Nephron progenitor cell (in vitro differentiated cells): ENCODE measurements at regions not wholly inside any gene's neighbourhood (a gene's known extent, or its start where the extent isn't known, plus 50 kb on each side); places are given as distances from the start of the nearest gene placed in this dataset.

Experiments
- DNase-seq: peaks from one replicate; pipeline ENCODE4 v3.0.0; 2021
- H3K27ac Mint-ChIP-seq: 2 replicates; pipeline ENCODE4 v1.8.0; 2021; ENCODE audit warnings: mild to moderate bottlenecking, moderate library complexity, mixed read lengths
- H3K27me3 Mint-ChIP-seq: 2 replicates; pipeline ENCODE4 v1.8.0; 2021; ENCODE audit warnings: mild to moderate bottlenecking, low read depth, mixed read lengths; ENCODE audit not compliant: poor library complexity
- H3K36me3 Mint-ChIP-seq: 2 replicates; pipeline ENCODE4 v1.8.0; 2021; ENCODE audit warnings: low read depth, mixed read lengths
- H3K4me1 Mint-ChIP-seq: 2 replicates; pipeline ENCODE4 v1.8.0; 2021; ENCODE audit warnings: mixed read lengths
- H3K4me3 Mint-ChIP-seq: 2 replicates; pipeline ENCODE4 v1.8.0; 2021; ENCODE audit warnings: mild to moderate bottlenecking, moderate library complexity, mixed read lengths
- H3K9me3 Mint-ChIP-seq: 2 replicates; pipeline ENCODE4 v1.8.0; 2021; ENCODE audit warnings: mild to moderate bottlenecking, moderate library complexity, mixed read lengths
- CTCF ChIP-seq: fragments of 200-600 bp; sonication (generic); IDR thresholded peaks from 2 replicates; pipeline ENCODE4 v1.5.0; 2021; ENCODE audit warnings: antibody characterized with exemption

- DNase-seq = no peak
- peaks cover 13% of the 10 kb centered on the region for H3K9me3 Mint-ChIP-seq
- H3K4me3 Mint-ChIP-seq = no peak overlapping the region
- no peak overlapping the region for H3K27ac Mint-ChIP-seq
- peaks cover 39% of the 10 kb centered on the region for H3K4me1 Mint-ChIP-seq
- peaks cover 40% of the 10 kb centered on the region for H3K27me3 Mint-ChIP-seq
- no peak for TF ChIP-seq CTCF
- H3K36me3 Mint-ChIP-seq = no peaks in the 10 kb centered on the region
Observed at GRCh38 chr11:120011836-120012235, 126.1 kb downstream of the TRIM29 start.

GRCh38 chr11:120010775-120011174 is 127.1 kb downstream of the TRIM29 start:
- H3K4me3 Mint-ChIP-seq = no peak overlapping the region
- DNase-seq = no peak
- H3K27me3 Mint-ChIP-seq = peaks cover 32% of the 10 kb centered on the region
- H3K27ac Mint-ChIP-seq = no peak overlapping the region
- H3K9me3 Mint-ChIP-seq = peaks cover 14% of the 10 kb centered on the region
- H3K36me3 Mint-ChIP-seq = no peaks in the 10 kb centered on the region
- TF ChIP-seq CTCF = no peak
- H3K4me1 Mint-ChIP-seq = peaks cover 41% of the 10 kb centered on the region

- no peak overlapping the region for H3K4me3 Mint-ChIP-seq
- H3K4me1 Mint-ChIP-seq = peaks cover 36% of the 10 kb centered on the region
- peaks cover 14% of the 10 kb centered on the region for H3K9me3 Mint-ChIP-seq
- TF ChIP-seq CTCF = no peak
- H3K27me3 Mint-ChIP-seq = peaks cover 30% of the 10 kb centered on the region
- H3K27ac Mint-ChIP-seq = no peak overlapping the region
- H3K36me3 Mint-ChIP-seq = no peaks in the 10 kb centered on the region
- no peak for DNase-seq
Observed at GRCh38 chr11:120009938-120010337, 128.0 kb downstream of the TRIM29 start.

- no peak for TF ChIP-seq CTCF
- Mint-ChIP-seq H3K36me3 (no peaks in the 10 kb centered on the region), H3K9me3 (peaks cover 14% of the 10 kb centered on the region), H3K27me3 (peaks cover 25% of the 10 kb centered on the region), H3K4me1 (peaks cover 35% of the 10 kb centered on the region), H3K27ac (no peak overlapping the region), H3K4me3 (no peak overlapping the region)
- DNase-seq = no peak
Observed at GRCh38 chr11:120007144-120007543, 130.8 kb downstream of the TRIM29 start.

- no peak for TF ChIP-seq CTCF
- Mint-ChIP-seq H3K4me3 (no peak overlapping the region), H3K27ac (no peak overlapping the region), H3K27me3 (peaks cover 22% of the 10 kb centered on the region), H3K36me3 (no peaks in the 10 kb centered on the region), H3K9me3 (peaks cover 25% of the 10 kb centered on the region), H3K4me1 (peaks cover 34% of the 10 kb centered on the region)
- DNase-seq = no peak
Observed at GRCh38 chr11:120004723-120005122, 133.2 kb downstream of the TRIM29 start.

GRCh38 chr11:120001178-120002090 is 136.5 kb downstream of the TRIM29 start:
- peaks cover 18% of the 10 kb centered on the region for H3K4me1 Mint-ChIP-seq
- TF ChIP-seq CTCF = no peak
- H3K4me3 Mint-ChIP-seq = no peak overlapping the region
- peaks cover 15% of the 10 kb centered on the region for H3K27me3 Mint-ChIP-seq
- H3K27ac Mint-ChIP-seq = no peak overlapping the region
- DNase-seq = no peak
- no peaks in the 10 kb centered on the region for H3K36me3 Mint-ChIP-seq
- peaks cover 15% of the 10 kb centered on the region for H3K9me3 Mint-ChIP-seq
